SKM-1 treated with dmso at 0.1 percent for 144 hours (cell line): ENCODE measurements at regions not wholly inside any gene's neighbourhood (a gene's known extent, or its start where the extent isn't known, plus 50 kb on each side); places are given as distances from the start of the nearest gene placed in this dataset.
"Not testable (repeated sequence)": the region's sequence is repeated elsewhere in the genome, so short reads cannot be mapped to it uniquely, and the experiment has no call there.

Experiments used
- DNase-seq: peaks from one replicate; lab custom pipeline; 2025; ENCODE audit not compliant: unreplicated experiment; lab: John Stamatoyannopoulos, UW

GRCh38 chr1:88499671-88500070, 184.4 kb upstream of the PKN2 start:
- DNase-seq = no peak

GRCh38 chr1:88502886-88503285, 181.2 kb upstream of the PKN2 start:
- no peak for DNase-seq

GRCh38 chr1:88503646-88504045, 180.4 kb upstream of the PKN2 start:
- no peak for DNase-seq

- no peak for DNase-seq
Observed at GRCh38 chr1:88504601-88505000, 179.5 kb upstream of the PKN2 start.

- no peak for DNase-seq
Observed at GRCh38 chr1:88509379-88509778, 174.7 kb upstream of the PKN2 start.

GRCh38 chr1:88514544-88515060, 169.5 kb upstream of the PKN2 start:
- no peak for DNase-seq

- not testable (repeated sequence) for DNase-seq
Observed at GRCh38 chr1:88517499-88517898, 166.6 kb upstream of the PKN2 start.

GRCh38 chr1:88519156-88519555, 164.9 kb upstream of the PKN2 start:
- no peak for DNase-seq

- DNase-seq = no peak
Observed at GRCh38 chr1:88523854-88524528, 160.1 kb upstream of the PKN2 start.

GRCh38 chr1:88526456-88526855, 157.6 kb upstream of the PKN2 start:
- DNase-seq = no peak

- DNase-seq = no peak
Observed at GRCh38 chr1:88528792-88529191, 155.3 kb upstream of the PKN2 start.

- DNase-seq = no peak
Observed at GRCh38 chr1:88529581-88529980, 154.5 kb upstream of the PKN2 start.

GRCh38 chr1:88530246-88530645, 153.8 kb upstream of the PKN2 start:
- no peak for DNase-seq

- no peak for DNase-seq
Observed at GRCh38 chr1:88537787-88538186, 146.3 kb upstream of the PKN2 start.

GRCh38 chr1:88538222-88538899, 145.7 kb upstream of the PKN2 start:
- no peak for DNase-seq

- no peak for DNase-seq
Observed at GRCh38 chr1:88540255-88540654, 143.8 kb upstream of the PKN2 start.

GRCh38 chr1:88541596-88541995, 142.5 kb upstream of the PKN2 start:
- DNase-seq = no peak

GRCh38 chr1:88544195-88544594, 139.9 kb upstream of the PKN2 start:
- no peak for DNase-seq

GRCh38 chr1:88549536-88549935, 134.5 kb upstream of the PKN2 start:
- DNase-seq = peak; percentile 23

GRCh38 chr1:88552226-88552625, 131.8 kb upstream of the PKN2 start:
- no peak for DNase-seq

- no peak for DNase-seq
Observed at GRCh38 chr1:88557014-88557413, 127.1 kb upstream of the PKN2 start.

GRCh38 chr1:88560621-88561020, 123.5 kb upstream of the PKN2 start:
- DNase-seq = no peak

- DNase-seq = no peak
Observed at GRCh38 chr1:88562991-88563390, 121.1 kb upstream of the PKN2 start.
